CD4-positive, alpha-beta T cell treated with Interferon alpha-2 for 1 hour (primary cell): ENCODE measurements at regions not wholly inside any gene's neighbourhood (a gene's known extent, or its start where the extent isn't known, plus 50 kb on each side); places are given as distances from the start of the nearest gene placed in this dataset.
"Not testable (repeated sequence)": the region's sequence is repeated elsewhere in the genome, so short reads cannot be mapped to it uniquely, and the experiment has no call there.

Source experiments
- DNase-seq, 2 donors: peaks; one replicate each; pipeline ENCODE4 v3.0.0-alpha.2; 2020 to 2022

DNA sequence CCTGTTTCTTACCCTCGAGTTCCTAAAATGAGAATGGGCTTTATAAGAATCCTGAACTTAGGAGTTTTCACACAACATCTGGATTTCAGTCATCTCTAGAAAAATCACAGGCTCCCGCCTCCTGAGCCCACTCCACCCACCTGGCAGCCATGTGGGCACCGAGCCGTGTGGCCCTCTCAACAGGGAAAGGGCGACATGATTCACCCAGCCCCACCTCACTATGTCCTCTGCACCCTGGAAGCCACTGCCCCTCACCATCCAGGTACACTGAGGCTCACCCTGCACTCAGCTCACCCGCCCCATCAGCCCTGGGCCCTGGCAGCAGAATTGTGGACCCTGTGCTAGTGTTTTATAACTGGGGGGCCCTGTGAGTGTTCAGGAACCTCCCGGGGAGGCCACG, 101.5 kb downstream of the SHANK2 start:
- no peak for DNase-seq

DNA sequence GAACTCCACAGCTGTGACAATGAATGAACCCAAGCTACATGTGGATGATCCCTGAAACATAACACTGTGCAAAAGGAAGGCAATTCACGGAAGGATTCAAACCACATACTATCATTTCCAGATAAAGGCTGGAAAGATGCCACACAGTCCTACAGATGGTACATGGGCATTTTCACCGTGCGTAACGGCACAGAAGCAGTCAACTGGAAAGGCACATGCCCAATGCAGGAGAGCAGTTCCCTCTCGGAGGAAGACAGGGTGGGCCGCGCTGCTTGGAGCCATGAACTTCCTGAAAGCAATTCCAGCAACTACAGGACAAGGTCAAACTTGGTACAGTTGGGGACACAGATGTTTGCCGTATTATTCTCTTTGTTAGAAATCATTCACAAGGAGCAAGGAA, 103.7 kb downstream of the SHANK2 start:
- no peak for DNase-seq

- no peak for DNase-seq
Observed at GRCh38 chr11:71147331-71147730, 105.0 kb downstream of the SHANK2 start.

DNA sequence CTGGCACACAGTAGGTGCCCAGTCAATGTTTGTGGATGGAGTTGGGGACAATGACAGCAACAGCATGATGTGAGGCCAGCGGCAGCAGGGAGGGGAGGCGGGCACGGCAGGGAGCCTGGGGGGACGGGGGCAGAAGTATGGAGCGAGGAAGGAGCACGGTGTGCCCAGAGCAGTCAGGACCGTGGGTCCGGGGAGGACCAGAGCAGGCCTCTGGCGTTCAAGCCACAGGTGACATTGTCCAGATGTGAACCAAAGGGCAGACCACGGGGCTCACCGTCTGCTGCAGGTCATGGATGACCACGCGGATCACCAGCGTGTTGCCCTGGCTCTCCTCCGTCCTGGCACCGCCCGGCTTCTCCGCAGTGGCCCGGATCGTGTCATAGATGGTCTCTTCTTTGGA, 105.5 kb downstream of the SHANK2 start:
- DNase-seq: no peak

- DNase-seq: no peak
Observed at GRCh38 chr11:71145988-71146824, 106.2 kb downstream of the SHANK2 start.

DNA sequence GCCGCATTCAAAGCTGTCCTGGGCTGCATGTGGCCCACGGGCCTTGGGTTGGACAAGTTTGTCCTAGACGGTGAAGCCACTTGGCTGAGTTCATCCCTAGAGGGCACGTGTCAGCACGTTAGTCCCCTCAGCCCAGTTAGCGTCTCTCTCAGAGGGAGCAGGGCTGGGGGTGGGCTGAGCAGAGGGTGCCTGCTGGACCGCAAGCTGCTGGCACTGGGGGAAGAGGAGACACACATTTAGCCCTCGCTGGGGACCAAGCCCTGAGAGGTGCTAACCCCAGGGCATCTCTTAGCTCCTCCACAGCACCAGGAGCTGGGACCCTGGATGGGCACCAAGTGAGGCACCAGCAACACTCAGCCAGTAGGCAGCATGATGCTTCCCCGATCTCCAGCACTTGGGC, 107.0 kb downstream of the SHANK2 start:
- no peak for DNase-seq

GRCh38 chr11:71144736-71145135, 107.6 kb downstream of the SHANK2 start:
- no peak for DNase-seq

- no peak for DNase-seq
Observed at GRCh38 chr11:71144010-71144409, 108.4 kb downstream of the SHANK2 start.

- DNase-seq: no peak
Observed at GRCh38 chr11:71140206-71140919, 112.0 kb downstream of the SHANK2 start.

- no peak for DNase-seq
Observed at GRCh38 chr11:71139516-71140205, 112.7 kb downstream of the SHANK2 start.

DNA sequence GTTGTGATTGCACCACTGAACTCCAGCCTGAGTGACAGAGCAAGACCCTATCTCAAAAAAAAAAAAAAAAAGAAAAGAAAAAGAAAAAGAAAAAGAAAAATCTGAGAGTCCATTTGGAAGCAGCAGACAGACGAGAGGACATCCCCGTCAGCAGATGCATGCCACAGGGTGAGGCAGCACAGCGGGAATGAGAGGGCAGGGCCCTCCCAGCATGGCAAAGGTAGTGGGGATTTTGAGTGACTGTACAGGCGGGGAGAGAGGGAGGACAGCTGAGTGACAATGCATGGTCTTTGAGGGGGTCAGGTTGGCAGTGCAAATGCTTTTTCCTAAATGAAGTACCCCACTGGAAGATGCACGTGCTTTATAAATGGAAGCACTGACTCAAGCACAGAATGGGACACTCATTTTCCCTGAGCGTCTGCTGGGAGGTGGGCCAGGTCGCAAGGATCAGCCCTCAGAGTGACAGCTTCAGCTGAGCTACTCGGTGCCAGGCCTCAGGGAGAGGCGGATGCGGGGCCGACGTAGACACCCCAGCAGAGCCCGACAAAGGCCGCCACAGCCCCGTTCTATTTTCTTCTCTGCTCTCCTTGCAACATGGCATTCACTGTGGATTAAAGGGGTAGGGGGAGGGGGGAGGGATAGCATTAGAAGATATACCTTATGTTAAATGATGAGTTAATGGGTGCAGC, 113.5 kb downstream of the SHANK2 start:
- DNase-seq: no peak

DNA sequence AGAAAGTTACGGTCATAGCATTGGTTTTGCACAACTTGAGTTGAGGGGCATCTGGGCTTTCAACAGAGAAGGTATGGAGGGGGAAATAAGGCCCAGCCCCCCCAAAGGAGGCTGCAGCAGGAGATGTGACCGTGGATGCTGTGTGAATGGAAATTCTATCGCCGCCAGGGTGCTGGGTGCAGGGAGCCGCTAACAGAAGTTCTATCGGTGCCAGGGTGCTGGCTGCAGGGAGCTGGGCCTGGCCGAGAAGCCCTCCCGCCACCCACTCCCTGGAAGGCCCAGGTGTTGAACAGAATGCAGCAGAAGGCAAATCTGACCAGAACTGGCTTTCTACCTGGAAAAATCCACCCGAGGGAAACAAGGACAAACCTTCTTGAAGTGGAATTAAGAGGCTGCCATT, 115.0 kb downstream of the SHANK2 start:
- DNase-seq: no peak

- DNase-seq: no peak
Observed at GRCh38 chr11:71136095-71136845, 116.1 kb downstream of the SHANK2 start.

DNA sequence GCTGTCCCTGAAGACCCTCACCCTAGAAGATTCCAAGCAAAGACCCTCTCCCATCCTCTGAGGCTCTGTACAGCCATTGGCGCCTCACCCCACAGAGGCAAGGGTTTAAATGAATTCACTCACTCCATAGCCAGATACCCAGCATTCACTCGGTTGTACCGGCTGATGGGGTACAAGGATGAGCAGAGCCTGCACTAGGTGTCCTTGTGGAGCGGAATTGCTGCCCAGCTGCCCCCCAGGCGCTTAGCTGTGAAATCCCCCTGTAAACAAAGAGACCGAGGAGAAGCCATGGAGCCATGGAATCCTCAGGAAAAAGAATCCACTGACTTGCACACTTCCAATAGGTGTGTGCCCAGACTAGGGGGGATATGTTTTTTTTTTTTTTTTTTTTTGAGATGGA, 117.3 kb downstream of the SHANK2 start:
- DNase-seq: no peak

- DNase-seq: no peak
Observed at GRCh38 chr11:71133946-71134345, 118.4 kb downstream of the SHANK2 start.

DNA sequence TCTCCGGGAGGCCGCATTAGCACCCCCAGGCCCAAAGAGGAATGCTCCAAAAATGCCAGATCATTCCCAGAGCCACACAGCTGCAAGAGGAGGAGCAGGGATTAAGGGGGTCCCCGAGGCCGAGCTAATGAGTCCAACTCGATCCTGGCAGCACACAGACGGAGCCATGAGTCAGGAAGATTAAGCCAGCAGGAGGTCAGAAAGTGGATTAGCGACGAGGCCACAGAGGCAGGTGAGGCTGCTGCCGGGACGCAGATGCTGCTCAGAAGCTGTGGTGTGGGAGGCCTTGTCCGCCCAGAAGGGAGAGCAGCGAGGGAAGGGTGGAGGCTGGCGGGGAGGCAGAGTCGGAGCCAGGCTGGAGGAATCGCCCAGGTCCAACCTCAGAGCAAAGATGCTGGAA, 120.5 kb downstream of the SHANK2 start:
- no peak for DNase-seq

DNA sequence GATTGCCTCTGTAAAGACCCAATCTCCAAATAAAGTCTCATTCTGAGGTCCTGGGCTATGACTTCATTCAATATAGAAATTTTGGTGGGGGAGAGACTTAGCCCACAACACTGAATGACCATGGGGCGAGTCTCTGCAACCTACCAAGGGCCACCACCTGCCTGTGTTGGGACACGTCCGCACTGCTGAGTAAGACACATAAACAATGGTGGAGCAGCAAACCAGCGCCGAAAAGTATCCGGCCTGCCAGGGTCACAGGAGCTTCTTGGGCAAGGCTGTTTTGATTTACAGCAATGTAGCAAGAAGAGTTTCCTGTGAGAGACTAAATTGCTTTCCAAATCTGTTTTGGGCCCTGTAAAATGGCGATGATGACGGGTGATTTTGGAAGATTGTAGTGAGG, 122.3 kb downstream of the SHANK2 start:
- no peak for DNase-seq

DNA sequence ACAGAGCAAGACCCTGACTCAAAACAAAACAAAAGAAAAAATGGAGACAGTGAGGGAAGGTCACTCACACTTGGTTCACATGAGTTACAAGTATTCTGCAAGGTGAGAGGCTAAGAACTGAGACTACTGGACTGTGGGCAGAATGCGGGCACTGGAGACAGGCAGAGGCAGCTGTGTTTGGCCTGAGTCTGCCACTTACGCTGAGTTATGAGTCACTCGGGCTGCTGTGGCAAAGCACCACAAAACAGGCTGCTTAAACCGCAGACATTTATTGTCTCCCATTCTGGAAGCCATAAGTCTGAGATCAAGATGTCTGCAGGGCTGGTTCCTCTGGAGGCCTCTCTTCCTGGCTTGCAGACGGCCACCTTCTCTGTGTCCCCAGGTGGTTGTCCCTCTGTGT, 122.8 kb downstream of the SHANK2 start:
- no peak for DNase-seq

DNA sequence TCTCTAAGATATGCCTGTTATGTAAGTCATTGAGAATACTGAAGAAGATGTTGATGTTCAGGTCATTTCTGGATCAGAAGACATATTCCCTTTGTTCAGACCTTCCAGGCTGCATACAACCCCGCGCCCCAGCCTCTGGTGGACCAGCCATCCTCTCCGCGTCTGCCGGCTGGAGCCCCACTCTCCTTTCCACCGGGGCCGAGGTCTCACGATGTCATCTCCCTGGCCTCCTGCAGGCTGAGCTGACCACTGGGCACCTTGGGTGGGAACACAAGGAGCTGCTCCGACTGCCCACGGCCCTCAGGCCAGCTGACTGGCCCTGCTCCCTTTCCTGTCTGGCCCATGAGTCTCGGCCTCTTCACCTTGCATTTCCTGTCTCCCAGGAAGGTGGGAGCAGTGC, 124.6 kb downstream of the SHANK2 start:
- DNase-seq: no peak

DNA sequence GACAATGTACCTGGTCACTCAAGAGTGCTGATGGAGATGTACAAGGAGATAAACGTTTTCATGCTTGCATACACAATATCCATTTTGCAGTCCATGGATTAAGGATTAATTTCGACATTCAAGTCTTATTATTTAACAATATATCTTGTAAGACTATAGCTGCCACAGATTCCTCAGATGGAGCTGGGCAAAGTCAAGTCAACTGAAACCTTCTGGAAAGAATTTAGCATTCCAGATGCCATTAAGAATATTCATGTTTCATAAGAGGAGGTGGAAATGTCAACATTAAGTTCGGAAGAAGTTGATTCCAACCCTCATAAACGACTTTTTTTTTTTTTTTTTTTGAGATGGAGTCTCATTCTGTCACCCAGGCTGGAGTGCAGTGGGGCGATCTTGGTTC, 126.0 kb downstream of the SHANK2 start:
- DNase-seq: not testable (repeated sequence)

DNA sequence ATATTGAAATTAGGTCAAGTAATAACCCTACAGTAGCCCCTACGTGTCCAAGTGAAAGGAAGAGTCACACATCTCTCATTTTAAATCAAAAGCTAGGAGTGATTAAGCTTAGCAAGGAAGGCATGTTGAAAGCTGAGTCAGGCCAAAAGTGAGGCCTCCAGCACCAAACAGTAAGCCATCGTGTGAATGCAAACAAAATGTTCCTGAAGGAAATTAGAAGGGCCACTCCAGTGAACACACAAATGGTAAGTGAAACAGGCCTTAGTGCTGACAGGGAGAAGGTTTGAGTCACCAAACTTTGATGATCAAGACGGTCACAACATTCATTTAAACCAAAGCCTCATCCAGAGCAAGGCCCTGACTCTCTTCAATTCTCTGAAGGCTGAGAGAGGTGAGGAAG, 127.2 kb downstream of the SHANK2 start:
- DNase-seq: no peak

- DNase-seq: no peak
Observed at GRCh38 chr11:71124127-71124526, 128.2 kb downstream of the SHANK2 start.
